ENCODE measurements at regions not wholly inside any gene's neighbourhood (a gene's known extent, or its start where the extent isn't known, plus 50 kb on each side); places are given as distances from the start of the nearest gene placed in this dataset.

- no peak for ATAC-seq
- Histone ChIP-seq H3K36me3 (no peaks in the 10 kb centered on the region), H3K9me3 (peaks cover 0 to 13% (median 0%) of the 10 kb centered on the region in 3 donors), H3K27ac (no peak overlapping the region), H3K4me3 (no peak overlapping the region), H3K27me3 (no peaks in the 10 kb centered on the region), H3K4me1 (no peaks in the 10 kb centered on the region)
- 76 to 80% methylated on average over 2 of the region's 2 CpGs for WGBS, 2 donors (ENCODE audit: low coverage in 1 of 2)
- TF ChIP-seq POLR2A (IDR thresholded peaks at IDR 0.05) (no peak), POLR2AphosphoS5 (IDR thresholded peaks at IDR 0.05) (no peak), EP300 (IDR thresholded peaks at IDR 0.05) (no peak), CTCF (IDR thresholded peaks at IDR 0.05) (no peak)
Measured at GRCh38 chr15:69712991-69713390, 260.4 kb downstream of the RPLP1 start.

GRCh38 chr15:69713726-69714559 is 261.3 kb downstream of the RPLP1 start:
- Histone ChIP-seq H3K4me3 (no peak overlapping the region), H3K27me3 (no peaks in the 10 kb centered on the region), H3K9me3 (peaks cover 0 to 4% (median 0%) of the 10 kb centered on the region in 3 donors), H3K4me1 (no peaks in the 10 kb centered on the region), H3K27ac (no peak overlapping the region), H3K36me3 (no peaks in the 10 kb centered on the region)
- 76 to 84% methylated on average over 4 to 8 of the region's 9 CpGs for WGBS, 2 donors (ENCODE audit: low coverage in 1 of 2)
- ATAC-seq = no peak
- TF ChIP-seq CTCF (IDR thresholded peaks at IDR 0.05) = no peak
- no peak for TF ChIP-seq POLR2A (IDR thresholded peaks at IDR 0.05)
- TF ChIP-seq EP300 (IDR thresholded peaks at IDR 0.05) = no peak
- no peak for TF ChIP-seq POLR2AphosphoS5 (IDR thresholded peaks at IDR 0.05)

- ATAC-seq = no peak
- H3K4me1 ChIP-seq = no peaks in the 10 kb centered on the region
- H3K4me3 ChIP-seq = no peak overlapping the region
- no peaks in the 10 kb centered on the region for H3K36me3 ChIP-seq
- TF ChIP-seq EP300 (IDR thresholded peaks at IDR 0.05) (no peak), CTCF (IDR thresholded peaks at IDR 0.05) (no peak), POLR2AphosphoS5 (IDR thresholded peaks at IDR 0.05) (no peak), POLR2A (IDR thresholded peaks at IDR 0.05) (no peak)
- H3K27ac ChIP-seq = no peak overlapping the region
- whole genome bisulfite sequencing, 2 donors (ENCODE audit: low coverage in 1 of 2) = 80 to 85% methylated on average over 2 of the region's 2 CpGs
- no peaks in the 10 kb centered on the region for H3K9me3 ChIP-seq
- no peaks in the 10 kb centered on the region for H3K27me3 ChIP-seq
Measured at GRCh38 chr15:69715210-69715609, 262.6 kb downstream of the RPLP1 start.

GRCh38 chr15:69718436-69718835 is 265.8 kb downstream of the RPLP1 start:
- TF ChIP-seq POLR2A (IDR thresholded peaks at IDR 0.05) = no peak
- TF ChIP-seq CTCF (IDR thresholded peaks at IDR 0.05) = no peak
- TF ChIP-seq POLR2AphosphoS5 (IDR thresholded peaks at IDR 0.05) = no peak
- TF ChIP-seq EP300 (IDR thresholded peaks at IDR 0.05) = no peak
- H3K9me3 ChIP-seq = no peaks in the 10 kb centered on the region
- H3K36me3 ChIP-seq = no peaks in the 10 kb centered on the region
- no peak overlapping the region for H3K4me3 ChIP-seq
- no peaks in the 10 kb centered on the region for H3K27me3 ChIP-seq
- no peaks in the 10 kb centered on the region for H3K4me1 ChIP-seq
- ATAC-seq = no peak
- no peak overlapping the region for H3K27ac ChIP-seq
- WGBS, 2 donors (ENCODE audit: low coverage in 1 of 2) = 92 to 100% methylated on average over 2 of the region's 2 CpGs

- Histone ChIP-seq H3K27me3 (no peaks in the 10 kb centered on the region), H3K27ac (peak overlapping the region in 1 of 4 donors; percentile 25), H3K36me3 (no peaks in the 10 kb centered on the region), H3K4me3 (no peak overlapping the region), H3K9me3 (no peaks in the 10 kb centered on the region), H3K4me1 (no peaks in the 10 kb centered on the region)
- WGBS, 2 donors (ENCODE audit: low coverage in 1 of 2) = 80 to 81% methylated on average over 1 to 3 of the region's 4 CpGs
- ATAC-seq = peak; percentile 69
- no peak for TF ChIP-seq EP300 (IDR thresholded peaks at IDR 0.05)
- TF ChIP-seq POLR2AphosphoS5 (IDR thresholded peaks at IDR 0.05) = no peak
- TF ChIP-seq POLR2A (IDR thresholded peaks at IDR 0.05) = no peak
- TF ChIP-seq CTCF (IDR thresholded peaks at IDR 0.05) = no peak
Measured at GRCh38 chr15:69718916-69719315, 266.3 kb downstream of the RPLP1 start.

Measured in gastroesophageal sphincter (tissue), 4 donors.